Glutamatergic neuron (in vitro differentiated cells): ENCODE measurements at regions not wholly inside any gene's neighbourhood (a gene's known extent, or its start where the extent isn't known, plus 50 kb on each side); places are given as distances from the start of the nearest gene placed in this dataset.

Experiments
- DNase-seq: peaks from one replicate; pipeline ENCODE4 v3.0.0; 2022
- H3K27ac Mint-ChIP-seq: one replicate; pipeline ENCODE4 v1.8.0; 2020; ENCODE audit warnings: mild to moderate bottlenecking, mixed read lengths, inconsistent platforms; ENCODE audit not compliant: unreplicated experiment
- H3K27me3 Mint-ChIP-seq: one replicate; pipeline ENCODE4 v1.8.0; 2020; ENCODE audit warnings: mild to moderate bottlenecking, moderate library complexity, mixed read lengths, inconsistent platforms; ENCODE audit not compliant: unreplicated experiment
- H3K36me3 Mint-ChIP-seq: one replicate; pipeline ENCODE4 v1.8.0; 2020; ENCODE audit warnings: mild to moderate bottlenecking, mixed read lengths, inconsistent platforms; ENCODE audit not compliant: unreplicated experiment
- H3K4me1 Mint-ChIP-seq: one replicate; pipeline ENCODE4 v1.8.0; 2020; ENCODE audit warnings: mild to moderate bottlenecking, low read depth, mixed read lengths, inconsistent platforms; ENCODE audit not compliant: unreplicated experiment
- H3K4me3 Mint-ChIP-seq: one replicate; pipeline ENCODE4 v1.8.0; 2020; ENCODE audit warnings: mild to moderate bottlenecking, mixed read lengths, inconsistent platforms; ENCODE audit not compliant: unreplicated experiment
- H3K9me3 Mint-ChIP-seq: one replicate; pipeline ENCODE4 v1.8.0; 2020; ENCODE audit warnings: mild to moderate bottlenecking, moderate library complexity, mixed read lengths, inconsistent platforms; ENCODE audit not compliant: unreplicated experiment
- CTCF ChIP-seq: fragments of 200-600 bp; sonication (generic); IDR thresholded peaks from one replicate; pipeline ENCODE4 v1.5.0; 2021; ENCODE audit not compliant: partially characterized antibody, unreplicated experiment

GRCh38 chr6:105553171-105553570 lies 150.3 kb upstream of the PREP start:
- no peak for DNase-seq
- Mint-ChIP-seq H3K4me3 (no peak overlapping the region), H3K27me3 (no peaks in the 10 kb centered on the region), H3K9me3 (peaks cover 5% of the 10 kb centered on the region), H3K4me1 (no peaks in the 10 kb centered on the region), H3K27ac (no peak overlapping the region), H3K36me3 (peaks cover 9% of the 10 kb centered on the region)
- TF ChIP-seq CTCF, result no peak

- no peak for DNase-seq
- H3K9me3 Mint-ChIP-seq, result peaks cover under 1% of the 10 kb centered on the region
- no peak overlapping the region for H3K4me3 Mint-ChIP-seq
- H3K4me1 Mint-ChIP-seq, result no peaks in the 10 kb centered on the region
- no peak overlapping the region for H3K27ac Mint-ChIP-seq
- peaks cover 1% of the 10 kb centered on the region for H3K27me3 Mint-ChIP-seq
- H3K36me3 Mint-ChIP-seq, result peaks cover 1% of the 10 kb centered on the region
- no peak for TF ChIP-seq CTCF
Measured at GRCh38 chr6:105550955-105551620, 148.2 kb upstream of the PREP start.

- no peaks in the 10 kb centered on the region for H3K36me3 Mint-ChIP-seq
- no peak for DNase-seq
- H3K27me3 Mint-ChIP-seq, result peaks cover 1% of the 10 kb centered on the region
- H3K9me3 Mint-ChIP-seq, result no peaks in the 10 kb centered on the region
- TF ChIP-seq CTCF, result no peak
- no peak overlapping the region for H3K27ac Mint-ChIP-seq
- no peak overlapping the region for H3K4me3 Mint-ChIP-seq
- H3K4me1 Mint-ChIP-seq, result no peaks in the 10 kb centered on the region
Measured at GRCh38 chr6:105546754-105547153, 143.9 kb upstream of the PREP start.

DNA sequence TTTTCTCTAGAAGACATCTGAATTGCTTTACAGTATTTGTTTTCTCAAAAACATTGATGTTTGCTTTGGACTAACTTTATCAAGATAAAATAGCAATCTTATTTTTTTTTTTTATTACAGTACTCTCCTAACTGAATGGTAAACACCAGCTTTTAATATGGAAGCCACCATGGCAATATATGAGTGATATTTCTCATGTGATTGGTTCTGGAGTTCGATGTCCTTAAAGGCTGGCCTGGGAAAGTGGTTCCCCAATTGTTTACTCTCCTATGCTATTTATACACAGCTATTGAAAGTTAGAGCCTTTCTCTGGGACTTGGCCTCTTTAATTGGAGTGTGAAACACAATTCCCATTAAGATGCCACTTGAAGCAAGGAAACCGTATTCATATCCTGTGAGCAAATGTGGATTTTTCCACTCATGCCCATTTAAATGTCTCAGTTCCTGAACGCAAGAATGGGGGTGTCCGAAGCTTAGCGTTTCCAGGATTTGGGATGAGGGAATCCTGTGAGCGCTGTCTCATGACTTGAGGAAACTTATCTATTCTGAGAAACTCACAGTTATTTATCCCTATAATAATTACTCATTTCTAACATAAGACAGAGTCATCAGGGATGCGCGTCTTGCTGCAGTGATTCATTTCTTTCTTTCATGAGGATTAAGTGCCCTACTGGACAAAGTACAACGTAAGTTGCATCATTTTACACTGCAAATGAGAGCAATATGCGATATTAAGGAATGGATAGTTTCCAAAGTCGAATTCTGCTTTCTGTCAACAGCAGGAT lies 143.3 kb upstream of the PREP start:
- H3K9me3 Mint-ChIP-seq, result no peaks in the 10 kb centered on the region
- DNase-seq, result no peak
- H3K27me3 Mint-ChIP-seq, result peaks cover 1% of the 10 kb centered on the region
- no peaks in the 10 kb centered on the region for H3K4me1 Mint-ChIP-seq
- no peak for TF ChIP-seq CTCF
- H3K27ac Mint-ChIP-seq, result no peak overlapping the region
- H3K4me3 Mint-ChIP-seq, result no peak overlapping the region
- no peaks in the 10 kb centered on the region for H3K36me3 Mint-ChIP-seq
